HG03378 (cell line): ENCODE measurements at regions not wholly inside any gene's neighbourhood (a gene's known extent, or its start where the extent isn't known, plus 50 kb on each side); places are given as distances from the start of the nearest gene placed in this dataset.

Experiments used
- ATAC-seq: cut with Tn5 transposase; IDR thresholded peaks from one replicate; pipeline ENCODE4 v1.9.1; 2021; ENCODE audit warnings: mild to moderate bottlenecking, moderate library complexity; ENCODE audit not compliant: unreplicated experiment

GRCh38 chr4:113849771-113850170, 88.2 kb upstream of the CAMK2D start:
- ATAC-seq: no peak

GRCh38 chr4:113847710-113848109, 86.2 kb upstream of the CAMK2D start:
- no peak for ATAC-seq

- ATAC-seq: no peak
Measured at GRCh38 chr4:113846433-113846832, 84.9 kb upstream of the CAMK2D start.

- ATAC-seq: no peak
Measured at GRCh38 chr4:113845138-113845537, 83.6 kb upstream of the CAMK2D start.

- ATAC-seq: no peak
Measured at GRCh38 chr4:113844369-113844768, 82.8 kb upstream of the CAMK2D start.

- no peak for ATAC-seq
Measured at GRCh38 chr4:113840861-113841260, 79.3 kb upstream of the CAMK2D start.

GRCh38 chr4:113838460-113838859, 76.9 kb upstream of the CAMK2D start:
- ATAC-seq: no peak

GRCh38 chr4:113837397-113837796, 75.9 kb upstream of the CAMK2D start:
- ATAC-seq: peak; percentile 100

GRCh38 chr4:113835005-113835404, 73.5 kb upstream of the CAMK2D start:
- ATAC-seq: no peak

- no peak for ATAC-seq
Measured at GRCh38 chr4:113834298-113834697, 72.8 kb upstream of the CAMK2D start.

- no peak for ATAC-seq
Measured at GRCh38 chr4:113832803-113833202, 71.3 kb upstream of the CAMK2D start.

GRCh38 chr4:113831457-113831856, 69.9 kb upstream of the CAMK2D start:
- no peak for ATAC-seq

GRCh38 chr4:113828702-113829101, 67.2 kb upstream of the CAMK2D start:
- no peak for ATAC-seq

GRCh38 chr4:113827285-113827684, 65.7 kb upstream of the CAMK2D start:
- no peak for ATAC-seq

GRCh38 chr4:113826421-113826820, 64.9 kb upstream of the CAMK2D start:
- ATAC-seq: no peak

GRCh38 chr4:113825272-113825671, 63.7 kb upstream of the CAMK2D start:
- ATAC-seq: peak; percentile 68

- no peak for ATAC-seq
Measured at GRCh38 chr4:113824396-113824795, 62.9 kb upstream of the CAMK2D start.

- ATAC-seq: peak; percentile 72
Measured at GRCh38 chr4:113823291-113823659, 61.7 kb upstream of the CAMK2D start.

- peak; percentile 83 for ATAC-seq
Measured at GRCh38 chr4:113822555-113823290, 61.2 kb upstream of the CAMK2D start.

- no peak for ATAC-seq
Measured at GRCh38 chr4:113821856-113822255, 60.3 kb upstream of the CAMK2D start.

GRCh38 chr4:113820108-113820507, 58.6 kb upstream of the CAMK2D start:
- ATAC-seq: no peak

GRCh38 chr4:113815826-113816225, 54.3 kb upstream of the CAMK2D start:
- ATAC-seq: no peak

GRCh38 chr4:113811359-113811758, 49.8 kb upstream of the CAMK2D start:
- ATAC-seq: no peak
